NB4 (cell line): ENCODE measurements at regions not wholly inside any gene's neighbourhood (a gene's known extent, or its start where the extent isn't known, plus 50 kb on each side); places are given as distances from the start of the nearest gene placed in this dataset.

ENCODE experiments used
- DNase-seq: peaks from one replicate; pipeline ENCODE4 v3.0.0; 2010; ENCODE audit warnings: low read depth
- H3K4me3 ChIP-seq: one replicate; pipeline ENCODE4 v1.5.1; 2011; ENCODE audit warnings: mild to moderate bottlenecking, low read depth, low read length, moderate library complexity
- CTCF ChIP-seq: IDR thresholded peaks from one replicate; pipeline ENCODE4 v1.5.1; 2012; ENCODE audit warnings: low read depth, low read length
- MAX ChIP-seq: IDR thresholded peaks from 2 replicates; pipeline ENCODE4 v1.6.1; 2011; ENCODE audit warnings: low read depth, low read length
- MYC ChIP-seq: IDR thresholded peaks from 2 replicates; pipeline ENCODE4 v1.6.1; 2011; ENCODE audit warnings: low read depth, low read length
- POLR2A ChIP-seq: IDR thresholded peaks from 2 replicates; pipeline ENCODE4 v1.6.1; 2011; ENCODE audit warnings: mild to moderate bottlenecking; ENCODE audit not compliant: insufficient read length; ENCODE audit errors: extremely low read depth

- DNase-seq: no peak
- TF ChIP-seq POLR2A (no peak), CTCF (no peak), MYC (no peak), MAX (no peak)
- no peak overlapping the region for H3K4me3 ChIP-seq
Observed at GRCh38 chr6:10112871-10113549, 301.9 kb downstream of the TFAP2A start.

GRCh38 chr6:10111975-10112374 lies 302.9 kb downstream of the TFAP2A start:
- no peak overlapping the region for H3K4me3 ChIP-seq
- TF ChIP-seq MAX (no peak), MYC (no peak), POLR2A (no peak)
- no peak for DNase-seq

GRCh38 chr6:10101551-10102252 lies 313.2 kb downstream of the TFAP2A start:
- TF ChIP-seq MYC: no peak
- TF ChIP-seq MAX: no peak
- TF ChIP-seq CTCF: no peak
- TF ChIP-seq POLR2A: no peak
- no peak overlapping the region for H3K4me3 ChIP-seq
- DNase-seq: peak; percentile 49

- H3K4me3 ChIP-seq: peak overlapping the region; percentile 60
- TF ChIP-seq POLR2A (no peak), MAX (peak; percentile 65)
- DNase-seq: peak; percentile 75
Observed at GRCh38 chr6:10099529-10100140, 315.2 kb downstream of the TFAP2A start.

GRCh38 chr6:10098756-10099528 lies 315.9 kb downstream of the TFAP2A start:
- no peak for TF ChIP-seq POLR2A
- TF ChIP-seq MAX: no peak
- no peak for TF ChIP-seq MYC
- no peak for TF ChIP-seq CTCF
- peak; percentile 73 for DNase-seq
- H3K4me3 ChIP-seq: peak overlapping the region; percentile 60

- no peak for DNase-seq
- TF ChIP-seq CTCF (no peak), MYC (no peak), MAX (no peak), POLR2A (no peak)
- no peak overlapping the region for H3K4me3 ChIP-seq
Observed at GRCh38 chr6:10093282-10093681, 321.6 kb downstream of the TFAP2A start.
